Heart right ventricle (tissue), 16 donors: ENCODE measurements at regions not wholly inside any gene's neighbourhood (a gene's known extent, or its start where the extent isn't known, plus 50 kb on each side); places are given as distances from the start of the nearest gene placed in this dataset.

Source experiments
- ATAC-seq, 8 donors: fragments of 200-7000 bp; cut with Tn5 transposase; one replicate each; pipeline ENCODE4 v1.9.1; 2020; ENCODE audit warnings: mild to moderate bottlenecking in 8 of 8, moderate library complexity in 8 of 8, moderate number of reproducible peaks in 1 of 8
- DNase-seq, 2 donors: peaks; one replicate each; pipeline ENCODE4 v3.0.0-alpha.2; 2020
- H3K27ac ChIP-seq, 10 donors: fragments of 200-600 bp; sonication (generic) in 2 of 10; one replicate each; pipeline versions ENCODE4 v1.5.0 to v1.8.0; 2020 to 2022; ENCODE audit warnings: mild to moderate bottlenecking in 3 of 10
- H3K27me3 ChIP-seq, 7 donors: fragments of 200-600 bp; one replicate each; pipeline ENCODE4 v1.8.0; 2021 to 2022; ENCODE audit warnings: mild to moderate bottlenecking in 2 of 7
- H3K36me3 ChIP-seq, 9 donors: fragments of 200-600 bp; sonication (generic) in 1 of 9; one replicate each; pipeline versions ENCODE4 v1.5.0 to v1.8.0; 2020 to 2022; ENCODE audit warnings: mild to moderate bottlenecking in 2 of 9
- H3K4me1 ChIP-seq, 9 donors: fragments of 200-600 bp; sonication (generic) in 1 of 9; one replicate each; pipeline versions ENCODE4 v1.5.0 to v1.8.0; 2020 to 2022; ENCODE audit warnings: mild to moderate bottlenecking in 4 of 9
- H3K4me3 ChIP-seq, 10 donors: fragments of 200-600 bp; sonication (generic) in 2 of 10; one replicate each; pipeline versions ENCODE4 v1.5.0 to v1.8.0; 2020 to 2022; ENCODE audit warnings: mild to moderate bottlenecking in 7 of 10, moderate library complexity in 2 of 10
- H3K9me3 ChIP-seq, 11 donors: fragments of 200-600 bp in 10 of 11; sonication (generic) in 2 of 11; one replicate each; pipeline versions ENCODE4 v1.5.0 to v1.8.0; 2013 to 2022; ENCODE audit warnings: mild to moderate bottlenecking in 2 of 11, control low read depth in 1 of 11, moderate library complexity in 1 of 11
- CTCF ChIP-seq, 9 donors: fragments of 200-600 bp; sonication (generic) in 2 of 9; IDR thresholded peaks; one replicate each; pipeline versions ENCODE4 v1.5.0 to v1.8.0; 2021 to 2022; ENCODE audit warnings: antibody characterized with exemption in 9 of 9, mild to moderate bottlenecking in 5 of 9, moderate library complexity in 1 of 9
- WGBS, 2 donors: extraction: QIAGEN DNeasy Blood & Tissue Kit; methylation state at CpG; one replicate each; pipeline ENCODE4 v1.1.7; 2013; ENCODE audit warnings: inconsistent platforms in 1 of 2; 5-methylcytosine and 5-hydroxymethylcytosine counted together
- intact Hi-C, 10 donors: fragments of 100-400 bp; cut with DNase I; formaldehyde crosslinking; loops; one replicate each; pipeline versions ENCODE4 v1.11.1 to v1.14.2; 2022
- donor health status: Arrhythmogenic right ventricular cardiomyopathy.
- donor health status: ischemic (EF 13 %, LVEDD 7.1; RV severe dilation, severe dysfunction).
- donor health status: healthy with polysubstance abuse.
- donor health status: DM: no; HTN: yes; CAD: no.
- donor health status: DM: no; HTN: no; CAD: no.
- donor health status: ischemic (EF 25% LVEDD 6.9; RV normal size, moderate dysfunction).
- donor health status: ischemic (EF 25% LVEDD 5.7; RV mildly dilated, moderate dysfunction).
- donor health status: healthy.
- donor health status: DM: yes; HTN: yes; CAD: no.
- donor health status: Ischemic cardiomyopathy.
- donor health status: ischemic (EF 35%, LVEDD 5.7; RV mildly dilated, moderate dysfunction).
- donor health status: nonischemic (EF 11% LVEDD 7.7; RV severe dilation, severe dysfunction).
- donor health status: DM: yes; HTN: yes; CAD: no.
- donor health status: PGD.
- donor health status: ischemic (EF 29% LVEDD 5.4; RV normal size, mild dysfunction).
- donor health status: nonischemic (EF 23%, LVEDD 6.1; RV moderate dilation, normal function).

- Histone ChIP-seq H3K9me3 (peaks cover 0 to 9% (median 0%) of the 10 kb centered on the region in 11 donors), H3K36me3 (no peaks in the 10 kb centered on the region), H3K4me1 (peaks cover 2 to 54% (median 27%) of the 10 kb centered on the region in 9 donors), H3K27ac (no peak overlapping the region), H3K27me3 (peaks cover 0 to 34% (median 21%) of the 10 kb centered on the region in 7 donors), H3K4me3 (no peak overlapping the region)
- 77 to 81% methylated on average over 1 of the region's 1 CpG for WGBS, 2 donors
- no peak for DNase-seq
- intact Hi-C loops: loop anchor here in 1 of 10 donors (10.0 kb wide), 1 partner anchor 298 kb away; no protein-coding TSS in a partner anchor
- no peak for ATAC-seq
- TF ChIP-seq CTCF (IDR thresholded peaks at IDR 0.05): no peak
Observed at GRCh38 chr22:27216444-27216843, 559.1 kb downstream of the MIAT start.

- Histone ChIP-seq H3K36me3 (no peaks in the 10 kb centered on the region), H3K4me3 (no peak overlapping the region), H3K27me3 (peaks cover 0 to 34% (median 20%) of the 10 kb centered on the region in 7 donors), H3K9me3 (peaks cover 0 to 4% (median 0%) of the 10 kb centered on the region in 11 donors), H3K27ac (peak overlapping the region in 2 of 10 donors; percentile 13 to 49), H3K4me1 (peaks cover 2 to 48% (median 22%) of the 10 kb centered on the region in 9 donors)
- WGBS, 2 donors: 68 to 77% methylated on average over 3 of the region's 3 CpGs
- intact Hi-C loops: loop anchor here in 1 of 10 donors (10.0 kb wide), 1 partner anchor 298 kb away; no protein-coding TSS in a partner anchor
- ATAC-seq (no peak), DNase-seq (no peak)
- TF ChIP-seq CTCF (IDR thresholded peaks at IDR 0.05): no peak
Observed at GRCh38 chr22:27217154-27217553, 559.8 kb downstream of the MIAT start.

- peaks cover 0 to 12% (median 2%) of the 10 kb centered on the region in 11 donors for H3K9me3 ChIP-seq
- peaks cover 0 to 39% (median 21%) of the 10 kb centered on the region in 7 donors for H3K27me3 ChIP-seq
- no peak overlapping the region for H3K4me3 ChIP-seq
- TF ChIP-seq CTCF (IDR thresholded peaks at IDR 0.05): no peak
- peak in 7 of 8 donors; percentile 18 to 65 (median 50) for ATAC-seq
- H3K36me3 ChIP-seq: no peaks in the 10 kb centered on the region
- intact Hi-C loops: loop anchor here in 1 of 10 donors (10.0 kb wide), 1 partner anchor 297 kb away; no protein-coding TSS in a partner anchor
- peak; percentile 31 to 40 for DNase-seq
- H3K4me1 ChIP-seq: peaks cover 2 to 37% (median 12%) of the 10 kb centered on the region in 9 donors
- H3K27ac ChIP-seq: peak overlapping the region in 5 of 10 donors; percentile 22 to 72 (median 60)
- WGBS, 2 donors: 63 to 65% methylated on average over 16 of the region's 16 CpGs
Observed at GRCh38 chr22:27218012-27218920, 560.9 kb downstream of the MIAT start.

- Histone ChIP-seq H3K27ac (peak overlapping the region in 5 of 10 donors; percentile 22 to 72 (median 60)), H3K4me1 (peaks cover 0 to 33% (median 6%) of the 10 kb centered on the region in 9 donors), H3K36me3 (no peaks in the 10 kb centered on the region), H3K27me3 (peaks cover 0 to 43% (median 21%) of the 10 kb centered on the region in 7 donors), H3K9me3 (peaks cover 0 to 17% (median 3%) of the 10 kb centered on the region in 11 donors), H3K4me3 (no peak overlapping the region)
- 79 to 84% methylated on average over 2 of the region's 2 CpGs for WGBS, 2 donors
- DNase-seq (no peak), ATAC-seq (no peak)
- intact Hi-C loops: loop anchor here in 1 of 10 donors (10.0 kb wide), 1 partner anchor 296 kb away; no protein-coding TSS in a partner anchor
- no peak for TF ChIP-seq CTCF (IDR thresholded peaks at IDR 0.05)
Observed at GRCh38 chr22:27219036-27219435, 561.6 kb downstream of the MIAT start.
